Stomach smooth muscle (tissue), 2 donors: ENCODE measurements at regions not wholly inside any gene's neighbourhood (a gene's known extent, or its start where the extent isn't known, plus 50 kb on each side); places are given as distances from the start of the nearest gene placed in this dataset.
"Not testable (repeated sequence)": the region's sequence is repeated elsewhere in the genome, so short reads cannot be mapped to it uniquely, and the experiment has no call there.

Source experiments
- H3K27ac ChIP-seq: one replicate; pipeline ENCODE4 v1.7.0; 2013; ENCODE audit warnings: mild to moderate bottlenecking, low read length, inconsistent platforms
- H3K27me3 ChIP-seq, 2 donors: one replicate each; pipeline ENCODE4 v1.7.0; 2013; ENCODE audit warnings: low read length in 2 of 2; ENCODE audit not compliant: insufficient read depth in 2 of 2, control insufficient read depth in 1 of 2
- H3K36me3 ChIP-seq, 2 donors: one replicate each; pipeline ENCODE4 v1.7.0; 2013; ENCODE audit warnings: low read length in 2 of 2; ENCODE audit not compliant: control insufficient read depth in 2 of 2, insufficient read depth in 2 of 2
- H3K4me1 ChIP-seq: one replicate; pipeline ENCODE4 v1.7.0; 2013; ENCODE audit warnings: low read length; ENCODE audit not compliant: control insufficient read depth, insufficient read depth
- H3K4me3 ChIP-seq, 2 donors: one replicate each; pipeline ENCODE4 v1.7.0; 2013; ENCODE audit warnings: low read length in 2 of 2
- H3K9ac ChIP-seq, 2 donors: one replicate each; pipeline ENCODE4 v1.7.0; 2013; ENCODE audit warnings: low read length in 2 of 2, mild to moderate bottlenecking in 1 of 2
- H3K9me3 ChIP-seq, 2 donors: one replicate each; pipeline ENCODE4 v1.7.0; 2013; ENCODE audit warnings: low read length in 2 of 2; ENCODE audit not compliant: control insufficient read depth in 2 of 2
- donor health status: healthy.
- donor health status: Pancreatic carcinoma.

DNA sequence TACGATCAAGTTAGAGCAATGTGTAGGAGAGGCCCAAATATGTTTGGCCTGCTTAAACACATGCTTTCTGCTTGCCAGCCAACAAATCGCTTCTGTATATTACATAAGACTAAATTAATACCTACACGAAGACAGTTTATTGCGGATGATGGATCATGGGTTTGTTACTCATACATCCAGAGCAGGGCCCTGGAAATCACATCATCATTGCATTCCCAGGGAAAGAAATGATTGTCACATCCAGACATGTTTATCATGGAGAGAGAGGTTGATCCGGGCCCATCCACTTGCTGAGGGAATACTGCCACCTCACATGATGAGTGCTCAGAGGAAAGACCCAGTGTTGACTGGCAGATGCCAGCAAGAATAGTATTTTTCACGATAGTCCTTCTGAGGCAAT, 282.6 kb downstream of the NUF2 start:
- H3K27me3 ChIP-seq, result no peaks in the 10 kb centered on the region
- H3K36me3 ChIP-seq, result no peaks in the 10 kb centered on the region
- no peaks in the 10 kb centered on the region for H3K9me3 ChIP-seq
- H3K4me3 ChIP-seq, result no peak overlapping the region
- H3K27ac ChIP-seq, result no peak overlapping the region
- no peak overlapping the region for H3K9ac ChIP-seq
- H3K4me1 ChIP-seq, result no peaks in the 10 kb centered on the region

DNA sequence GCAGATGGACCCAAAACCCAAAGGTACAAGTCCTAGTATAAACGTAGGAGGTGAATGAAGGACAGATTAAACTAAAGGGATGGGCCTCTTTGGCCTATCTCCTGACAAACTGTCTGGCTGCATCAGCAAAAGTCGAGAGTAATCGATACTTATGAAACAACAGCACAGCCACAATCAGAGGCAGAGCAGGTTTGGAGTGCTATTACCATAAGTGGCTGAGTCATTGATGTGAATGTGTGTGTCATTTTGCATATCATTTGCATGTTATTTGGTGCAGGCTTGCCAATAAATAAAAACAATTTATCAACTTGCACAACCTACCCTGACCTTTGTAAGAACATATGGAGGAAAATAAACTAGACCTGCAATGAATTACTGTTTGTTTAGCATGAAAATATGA, 283.1 kb downstream of the NUF2 start:
- Histone ChIP-seq H3K9ac (no peak overlapping the region), H3K4me1 (no peaks in the 10 kb centered on the region), H3K4me3 (no peak overlapping the region), H3K27me3 (no peaks in the 10 kb centered on the region), H3K9me3 (no peaks in the 10 kb centered on the region), H3K27ac (no peak overlapping the region), H3K36me3 (no peaks in the 10 kb centered on the region)

- no peak overlapping the region for H3K4me3 ChIP-seq
- no peaks in the 10 kb centered on the region for H3K9me3 ChIP-seq
Observed at GRCh38 chr1:163608979-163609378, 287.2 kb downstream of the NUF2 start.

GRCh38 chr1:163609858-163610257, 288.1 kb downstream of the NUF2 start:
- Histone ChIP-seq H3K27me3 (no peaks in the 10 kb centered on the region), H3K9me3 (no peaks in the 10 kb centered on the region), H3K36me3 (no peaks in the 10 kb centered on the region), H3K9ac (no peak overlapping the region), H3K27ac (no peak overlapping the region), H3K4me1 (no peaks in the 10 kb centered on the region), H3K4me3 (no peak overlapping the region)

More at GRCh38 chr1:163608979-163609378, 287.2 kb downstream of the NUF2 start:
- H3K27me3 ChIP-seq, result no peaks in the 10 kb centered on the region
- no peak overlapping the region for H3K27ac ChIP-seq
- H3K9ac ChIP-seq, result no peak overlapping the region
- H3K36me3 ChIP-seq, result no peaks in the 10 kb centered on the region
- H3K4me1 ChIP-seq, result no peaks in the 10 kb centered on the region

GRCh38 chr1:163610486-163610885, 288.7 kb downstream of the NUF2 start:
- H3K4me1 ChIP-seq, result no peaks in the 10 kb centered on the region
- no peaks in the 10 kb centered on the region for H3K27me3 ChIP-seq
- no peak overlapping the region for H3K27ac ChIP-seq
- no peaks in the 10 kb centered on the region for H3K36me3 ChIP-seq
- H3K9ac ChIP-seq, result no peak overlapping the region
- H3K9me3 ChIP-seq, result no peaks in the 10 kb centered on the region
- H3K4me3 ChIP-seq, result no peak overlapping the region

GRCh38 chr1:163614361-163614760, 292.6 kb downstream of the NUF2 start:
- no peaks in the 10 kb centered on the region for H3K9me3 ChIP-seq
- no peak overlapping the region for H3K9ac ChIP-seq
- H3K4me3 ChIP-seq, result no peak overlapping the region
- H3K4me1 ChIP-seq, result no peaks in the 10 kb centered on the region
- H3K36me3 ChIP-seq, result no peaks in the 10 kb centered on the region
- H3K27me3 ChIP-seq, result no peaks in the 10 kb centered on the region
- no peak overlapping the region for H3K27ac ChIP-seq

DNA sequence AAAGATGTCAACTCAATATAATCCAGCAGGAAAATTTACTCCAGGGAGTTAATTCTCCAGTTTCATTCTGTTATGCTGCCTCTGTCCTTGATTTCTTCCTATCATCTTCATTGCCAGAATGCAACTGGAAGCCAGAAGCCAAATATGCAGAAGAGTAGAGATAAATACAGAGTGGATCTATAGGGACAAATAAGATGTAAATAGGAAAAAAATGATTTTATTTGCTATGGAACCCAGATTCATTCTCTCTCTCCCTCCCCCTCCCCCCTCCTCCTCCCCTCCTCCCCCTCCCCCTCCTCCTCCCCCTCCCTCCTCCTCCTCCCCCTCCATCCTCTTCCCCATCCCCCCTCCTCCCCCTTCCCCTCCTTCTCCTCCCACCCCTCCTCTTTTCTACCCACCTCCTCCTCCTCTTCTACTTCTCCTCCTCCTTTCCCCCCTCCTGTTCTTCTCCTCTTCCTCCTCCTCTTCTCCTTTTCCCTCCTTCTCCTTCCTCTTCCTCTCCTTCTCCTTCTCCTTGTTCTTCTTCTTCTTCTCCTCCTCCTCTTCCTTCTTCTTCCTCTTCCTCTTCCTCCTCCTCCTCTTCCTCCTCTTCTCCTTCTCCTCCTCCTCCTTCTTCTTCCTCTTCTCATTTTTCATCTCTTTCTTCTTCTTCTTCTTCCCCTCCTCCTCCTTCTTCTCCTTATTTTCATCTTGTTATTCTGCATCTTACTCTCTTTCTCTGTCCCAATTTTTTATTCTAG, 306.4 kb downstream of the NUF2 start:
- no peaks in the 10 kb centered on the region for H3K36me3 ChIP-seq
- no peaks in the 10 kb centered on the region for H3K4me1 ChIP-seq
- no peaks in the 10 kb centered on the region for H3K27me3 ChIP-seq
- H3K9ac ChIP-seq, result no peak overlapping the region
- no peak overlapping the region for H3K4me3 ChIP-seq
- no peak overlapping the region for H3K27ac ChIP-seq
- H3K9me3 ChIP-seq, result no peaks in the 10 kb centered on the region

- H3K27ac ChIP-seq, result no peak overlapping the region
- H3K9me3 ChIP-seq, result peaks cover 0 to 8% of the 10 kb centered on the region in 2 donors
- no peak overlapping the region for H3K4me3 ChIP-seq
- no peaks in the 10 kb centered on the region for H3K36me3 ChIP-seq
- no peaks in the 10 kb centered on the region for H3K4me1 ChIP-seq
- H3K27me3 ChIP-seq, result no peaks in the 10 kb centered on the region
- no peak overlapping the region for H3K9ac ChIP-seq
Observed at GRCh38 chr1:163632269-163632668, 310.5 kb downstream of the NUF2 start.

DNA sequence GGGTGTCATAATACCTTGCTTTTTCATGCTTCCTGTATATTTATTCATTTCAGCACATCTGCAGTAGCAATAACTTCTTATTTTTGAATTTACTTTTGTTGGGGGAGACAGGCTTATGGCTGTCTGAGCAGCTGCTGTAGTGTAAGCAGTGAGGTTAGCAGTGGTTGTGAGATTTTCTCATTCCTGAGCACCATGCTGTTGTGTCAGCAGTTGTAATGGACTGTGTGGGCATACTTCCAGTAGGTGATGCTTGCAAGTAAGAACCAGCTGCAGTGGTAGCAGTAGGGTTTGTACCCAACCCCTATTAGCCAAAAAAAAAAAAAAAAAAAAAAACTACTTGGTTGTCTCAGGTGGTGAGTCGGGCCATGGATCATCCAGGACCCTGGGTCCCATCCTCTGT, 311.6 kb downstream of the NUF2 start:
- H3K36me3 ChIP-seq, result no peaks in the 10 kb centered on the region
- no peaks in the 10 kb centered on the region for H3K27me3 ChIP-seq
- no peak overlapping the region for H3K9ac ChIP-seq
- H3K4me1 ChIP-seq, result no peaks in the 10 kb centered on the region
- H3K27ac ChIP-seq, result no peak overlapping the region
- H3K4me3 ChIP-seq, result no peak overlapping the region
- peaks cover 0 to 8% of the 10 kb centered on the region in 2 donors for H3K9me3 ChIP-seq

DNA sequence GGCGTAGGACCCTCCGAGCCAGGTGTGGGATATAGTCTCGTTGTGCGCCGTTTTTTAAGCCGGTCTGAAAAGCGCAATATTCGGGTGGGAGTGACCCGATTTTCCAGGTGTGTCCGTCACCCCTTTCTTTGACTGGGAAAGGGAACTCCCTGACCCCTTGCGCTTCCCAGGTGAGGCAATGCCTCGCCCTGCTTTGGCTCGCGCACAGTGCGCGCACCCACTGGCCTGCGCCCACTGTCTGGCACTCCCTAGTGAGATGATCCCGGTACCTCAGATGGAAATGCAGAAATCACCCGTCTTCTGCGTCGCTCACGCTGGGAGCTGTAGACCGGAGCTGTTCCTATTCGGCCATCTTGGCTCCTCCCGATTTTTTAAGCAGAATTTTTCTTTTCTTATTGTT, 323.9 kb downstream of the NUF2 start:
- H3K4me1 ChIP-seq, H3K27ac ChIP-seq, H3K9ac ChIP-seq, H3K36me3 ChIP-seq, H3K4me3 ChIP-seq, H3K27me3 ChIP-seq, H3K9me3 ChIP-seq: not testable (repeated sequence)

GRCh38 chr1:163650624-163651023, 328.9 kb downstream of the NUF2 start:
- H3K9ac ChIP-seq, result no peak overlapping the region

More at GRCh38 chr1:163650624-163651023, 328.9 kb downstream of the NUF2 start:
- Histone ChIP-seq H3K36me3 (no peaks in the 10 kb centered on the region), H3K9me3 (peaks cover 0 to 3% of the 10 kb centered on the region in 2 donors), H3K4me1 (no peaks in the 10 kb centered on the region), H3K27ac (no peak overlapping the region), H3K27me3 (no peaks in the 10 kb centered on the region), H3K4me3 (no peak overlapping the region)
